GM18907 (cell line): ENCODE measurements at regions not wholly inside any gene's neighbourhood (a gene's known extent, or its start where the extent isn't known, plus 50 kb on each side); places are given as distances from the start of the nearest gene placed in this dataset.
"Not testable (repeated sequence)": the region's sequence is repeated elsewhere in the genome, so short reads cannot be mapped to it uniquely, and the experiment has no call there.

Experiments used
- ATAC-seq: cut with Tn5 transposase; IDR thresholded peaks from one replicate; pipeline ENCODE4 v1.9.1; 2021; ENCODE audit warnings: mild to moderate bottlenecking, moderate library complexity; ENCODE audit not compliant: unreplicated experiment

GRCh38 chr3:159038405-159038804, 236.6 kb downstream of the MFSD1 start:
- ATAC-seq = no peak

GRCh38 chr3:159039286-159039685, 237.4 kb downstream of the MFSD1 start:
- no peak for ATAC-seq

- no peak for ATAC-seq
Observed at GRCh38 chr3:159045279-159045885, 243.5 kb downstream of the MFSD1 start.

GRCh38 chr3:159047361-159047760, 245.5 kb downstream of the MFSD1 start:
- no peak for ATAC-seq

GRCh38 chr3:159052494-159052893, 250.6 kb downstream of the MFSD1 start:
- ATAC-seq = not testable (repeated sequence)

- ATAC-seq = no peak
Observed at GRCh38 chr3:159057621-159058020, 255.8 kb downstream of the MFSD1 start.

GRCh38 chr3:159058859-159059258, 257.0 kb downstream of the MFSD1 start:
- ATAC-seq = no peak

- ATAC-seq = no peak
Observed at GRCh38 chr3:159059395-159059794, 257.5 kb downstream of the MFSD1 start.

GRCh38 chr3:159062734-159063410, 261.0 kb downstream of the MFSD1 start:
- no peak for ATAC-seq

- ATAC-seq = no peak
Observed at GRCh38 chr3:159069091-159069490, 267.2 kb downstream of the MFSD1 start, which contains the start of gene IQCJ. TSS of gene IQCJ (plus strand) at chr3:159069319.

GRCh38 chr3:159069866-159070425, 268.1 kb downstream of the MFSD1 start:
- ATAC-seq = no peak

- no peak for ATAC-seq
Observed at GRCh38 chr3:159074756-159075701, 273.2 kb downstream of the MFSD1 start.

- ATAC-seq = no peak
Observed at GRCh38 chr3:159077860-159078259, 276.0 kb downstream of the MFSD1 start.

GRCh38 chr3:159080256-159080655, 278.4 kb downstream of the MFSD1 start:
- ATAC-seq = no peak

GRCh38 chr3:159080821-159081220, 279.0 kb downstream of the MFSD1 start:
- no peak for ATAC-seq

GRCh38 chr3:159082519-159082918, 280.7 kb downstream of the MFSD1 start:
- no peak for ATAC-seq

- no peak for ATAC-seq
Observed at GRCh38 chr3:159091936-159092335, 290.1 kb downstream of the MFSD1 start.

GRCh38 chr3:159102001-159102400, 300.1 kb downstream of the MFSD1 start:
- no peak for ATAC-seq

GRCh38 chr3:159112724-159113123, 310.9 kb downstream of the MFSD1 start:
- no peak for ATAC-seq

- no peak for ATAC-seq
Observed at GRCh38 chr3:159113221-159113875, 311.5 kb downstream of the MFSD1 start.

GRCh38 chr3:159114582-159114981, 312.7 kb downstream of the MFSD1 start:
- ATAC-seq = no peak
